ENCODE measurements at regions not wholly inside any gene's neighbourhood (a gene's known extent, or its start where the extent isn't known, plus 50 kb on each side); places are given as distances from the start of the nearest gene placed in this dataset.

- intact Hi-C loops (cut with DNase I; ENCODE audit: low total_unique reads) = no loop called here
- no peak for TF ChIP-seq POLR2A (IDR thresholded peaks at IDR 0.05)
- TF ChIP-seq, protein P1, sequence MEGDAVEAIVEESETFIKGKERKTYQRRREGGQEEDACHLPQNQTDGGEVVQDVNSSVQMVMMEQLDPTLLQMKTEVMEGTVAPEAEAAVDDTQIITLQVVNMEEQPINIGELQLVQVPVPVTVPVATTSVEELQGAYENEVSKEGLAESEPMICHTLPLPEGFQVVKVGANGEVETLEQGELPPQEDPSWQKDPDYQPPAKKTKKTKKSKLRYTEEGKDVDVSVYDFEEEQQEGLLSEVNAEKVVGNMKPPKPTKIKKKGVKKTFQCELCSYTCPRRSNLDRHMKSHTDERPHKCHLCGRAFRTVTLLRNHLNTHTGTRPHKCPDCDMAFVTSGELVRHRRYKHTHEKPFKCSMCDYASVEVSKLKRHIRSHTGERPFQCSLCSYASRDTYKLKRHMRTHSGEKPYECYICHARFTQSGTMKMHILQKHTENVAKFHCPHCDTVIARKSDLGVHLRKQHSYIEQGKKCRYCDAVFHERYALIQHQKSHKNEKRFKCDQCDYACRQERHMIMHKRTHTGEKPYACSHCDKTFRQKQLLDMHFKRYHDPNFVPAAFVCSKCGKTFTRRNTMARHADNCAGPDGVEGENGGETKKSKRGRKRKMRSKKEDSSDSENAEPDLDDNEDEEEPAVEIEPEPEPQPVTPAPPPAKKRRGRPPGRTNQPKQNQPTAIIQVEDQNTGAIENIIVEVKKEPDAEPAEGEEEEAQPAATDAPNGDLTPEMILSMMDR (IDR thresholded peaks at IDR 0.05) = no peak
- no peak overlapping the region for H3K4me3 ChIP-seq (ENCODE audit: low read depth, poor library complexity, severe bottlenecking)
- DNase-seq (ENCODE audit: low spot score in 2 of 2) = no peak
- 59 to 62% methylated on average over 7 of the region's 7 CpGs for WGBS, 2 donors
These were observed 71.7 kb upstream of the GTSF1L start for GRCh38 chr20:43798291-43799149.

DNA sequence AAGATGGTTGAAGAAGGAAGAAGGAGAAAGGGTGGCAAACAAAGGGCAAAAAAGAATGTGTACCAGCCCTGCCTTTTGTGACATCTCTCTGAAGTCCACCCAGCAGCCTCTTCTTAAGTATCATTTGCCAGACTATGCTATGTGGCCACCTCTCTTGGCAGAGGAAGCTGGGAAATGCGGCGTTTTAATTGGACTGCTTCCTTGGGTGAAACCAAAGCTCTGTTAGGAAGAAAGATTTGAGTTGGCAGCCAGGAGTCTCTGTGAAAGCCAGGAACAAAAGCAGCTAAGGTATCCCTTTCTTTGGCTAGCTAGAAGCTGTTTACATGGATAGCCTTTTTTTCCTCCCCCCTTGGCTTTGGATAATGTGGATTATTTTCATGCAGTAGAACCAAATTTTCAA lies 67.5 kb upstream of the GTSF1L start:
- no peak for TF ChIP-seq POLR2A (IDR thresholded peaks at IDR 0.05)
- TF ChIP-seq, protein P1 (IDR thresholded peaks at IDR 0.05) = no peak
- 82 to 84% methylated on average over 2 of the region's 2 CpGs for WGBS, 2 donors
- intact Hi-C loops (cut with DNase I; ENCODE audit: low total_unique reads) = no loop called here
- no peak overlapping the region for H3K4me3 ChIP-seq (ENCODE audit: low read depth, poor library complexity, severe bottlenecking)
- DNase-seq (ENCODE audit: low spot score in 2 of 2) = no peak

GRCh38 chr20:43789593-43789992 lies 62.8 kb upstream of the GTSF1L start:
- intact Hi-C loops (cut with DNase I; ENCODE audit: low total_unique reads) = no loop called here
- DNase-seq (ENCODE audit: low spot score in 2 of 2) = no peak
- H3K4me3 ChIP-seq (ENCODE audit: low read depth, poor library complexity, severe bottlenecking) = no peak overlapping the region
- no peak for TF ChIP-seq POLR2A (IDR thresholded peaks at IDR 0.05)
- TF ChIP-seq, protein P1 (IDR thresholded peaks at IDR 0.05) = no peak

GRCh38 chr20:43787937-43788336 lies 61.1 kb upstream of the GTSF1L start:
- 89% methylated on average over 2 of the region's 2 CpGs for WGBS, 2 donors
- intact Hi-C loops (cut with DNase I; ENCODE audit: low total_unique reads) = no loop called here
- no peak for TF ChIP-seq POLR2A (IDR thresholded peaks at IDR 0.05)
- TF ChIP-seq, protein P1 (IDR thresholded peaks at IDR 0.05) = no peak
- H3K4me3 ChIP-seq (ENCODE audit: low read depth, poor library complexity, severe bottlenecking) = no peak overlapping the region
- DNase-seq (ENCODE audit: low spot score in 2 of 2) = no peak

DNA sequence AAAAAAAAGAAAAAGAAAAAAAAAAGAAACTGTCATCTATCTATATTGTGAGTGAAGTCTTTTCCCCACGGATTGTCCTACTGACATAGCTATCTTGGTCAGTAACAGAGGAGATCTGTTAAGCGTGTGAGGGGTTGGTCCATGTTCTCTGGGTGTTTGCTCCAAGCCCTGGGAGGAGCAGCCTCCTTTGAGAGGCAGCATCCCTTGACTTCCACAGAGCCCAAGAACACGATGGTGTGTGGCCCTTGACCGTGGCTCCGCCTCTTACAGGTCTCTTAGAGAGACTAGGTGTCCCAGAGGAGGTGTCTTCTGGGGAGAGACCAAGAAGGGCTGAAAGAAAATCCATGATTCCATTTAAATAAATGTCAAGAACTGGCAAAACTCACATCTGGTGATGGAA lies 60.1 kb upstream of the GTSF1L start:
- H3K4me3 ChIP-seq (ENCODE audit: low read depth, poor library complexity, severe bottlenecking) = no peak overlapping the region
- no peak for DNase-seq (ENCODE audit: low spot score in 2 of 2)
- intact Hi-C loops (cut with DNase I; ENCODE audit: low total_unique reads) = no loop called here
- TF ChIP-seq, protein P1 (IDR thresholded peaks at IDR 0.05) = no peak
- TF ChIP-seq POLR2A (IDR thresholded peaks at IDR 0.05) = no peak
- WGBS, 2 donors = 72 to 73% methylated on average over 5 of the region's 5 CpGs

GRCh38 chr20:43781215-43781614 lies 54.4 kb upstream of the GTSF1L start:
- WGBS, 2 donors = 66 to 74% methylated on average over 3 of the region's 3 CpGs
- H3K4me3 ChIP-seq (ENCODE audit: low read depth, poor library complexity, severe bottlenecking) = no peak overlapping the region
- TF ChIP-seq, protein P1 (IDR thresholded peaks at IDR 0.05) = no peak
- no peak for TF ChIP-seq POLR2A (IDR thresholded peaks at IDR 0.05)
- DNase-seq (ENCODE audit: low spot score in 2 of 2) = peak in 1 of 2 donors; percentile 14
- intact Hi-C loops (cut with DNase I; ENCODE audit: low total_unique reads) = no loop called here
